ENCODE measurements at regions not wholly inside any gene's neighbourhood (a gene's known extent, or its start where the extent isn't known, plus 50 kb on each side); places are given as distances from the start of the nearest gene placed in this dataset.

- DNase-seq, result no peak
Observed at GRCh38 chr14:78074561-78074960, 95.6 kb upstream of the NRXN3 start.

- DNase-seq, result no peak
Observed at GRCh38 chr14:78075033-78075432, 95.1 kb upstream of the NRXN3 start.

- no peak for DNase-seq
Observed at GRCh38 chr14:78075555-78076277, 94.5 kb upstream of the NRXN3 start.

GRCh38 chr14:78081245-78081644 is 88.9 kb upstream of the NRXN3 start:
- DNase-seq, result no peak

- no peak for DNase-seq
Observed at GRCh38 chr14:78083837-78084236, 86.3 kb upstream of the NRXN3 start.

- DNase-seq, result no peak
Observed at GRCh38 chr14:78086342-78086741, 83.8 kb upstream of the NRXN3 start.

GRCh38 chr14:78088916-78089315 is 81.3 kb upstream of the NRXN3 start:
- DNase-seq, result no peak

- DNase-seq, result no peak
Observed at GRCh38 chr14:78090864-78091263, 79.3 kb upstream of the NRXN3 start.

GRCh38 chr14:78091361-78091760 is 78.8 kb upstream of the NRXN3 start:
- DNase-seq, result no peak

GRCh38 chr14:78092040-78092439 is 78.1 kb upstream of the NRXN3 start:
- DNase-seq, result no peak

GRCh38 chr14:78103271-78103670 is 66.9 kb upstream of the NRXN3 start:
- DNase-seq, result no peak

GRCh38 chr14:78104160-78104559 is 66.0 kb upstream of the NRXN3 start:
- no peak for DNase-seq

GRCh38 chr14:78104655-78105054 is 65.5 kb upstream of the NRXN3 start:
- DNase-seq, result no peak

GRCh38 chr14:78106381-78106780 is 63.8 kb upstream of the NRXN3 start:
- no peak for DNase-seq

- DNase-seq, result no peak
Observed at GRCh38 chr14:78107166-78107565, 63.0 kb upstream of the NRXN3 start.

GRCh38 chr14:78119440-78119839 is 50.7 kb upstream of the NRXN3 start:
- no peak for DNase-seq
